Fibroblast of lung (primary cell): ENCODE measurements at regions not wholly inside any gene's neighbourhood (a gene's known extent, or its start where the extent isn't known, plus 50 kb on each side); places are given as distances from the start of the nearest gene placed in this dataset.

Experiments used
- DNase-seq, 2 donors: peaks; one replicate each; pipeline versions ENCODE4 v3.0.0 to v3.0.0-alpha.2; 2010; ENCODE audit warnings: low read depth in 2 of 2
- H2AFZ ChIP-seq: 2 replicates; pipeline ENCODE4 v1.5.1; 2012; ENCODE audit warnings: low read length, control low read depth, inconsistent platforms
- H3K27ac ChIP-seq: 2 replicates; pipeline ENCODE4 v1.5.1; 2011; ENCODE audit warnings: low read length, control low read depth; ENCODE audit not compliant: insufficient read depth
- H3K27me3 ChIP-seq: 2 replicates; pipeline ENCODE4 v1.5.1; 2011; ENCODE audit warnings: mild to moderate bottlenecking, low read length; ENCODE audit not compliant: control insufficient read depth, insufficient read depth
- H3K36me3 ChIP-seq: 2 replicates; pipeline ENCODE4 v1.5.1; 2011; ENCODE audit warnings: low read length; ENCODE audit not compliant: control insufficient read depth, insufficient read depth
- H3K4me1 ChIP-seq: 2 replicates; pipeline ENCODE4 v1.5.1; 2011; ENCODE audit warnings: low read length; ENCODE audit not compliant: control insufficient read depth, insufficient read depth; ENCODE audit errors: extremely low read depth
- H3K4me2 ChIP-seq: 2 replicates; pipeline ENCODE4 v1.5.1; 2011; ENCODE audit warnings: low read length, control low read depth; ENCODE audit not compliant: insufficient read depth; ENCODE audit errors: extremely low read depth
- H3K4me3 ChIP-seq, 4 experiments: fragments of 200-600 bp in 1 of 4; sonication (generic) in 1 of 4; replicated peaks in 1 of 4; 2 replicates each; pipeline ENCODE4 v1.5.1; 2011 to 2016; ENCODE audit warnings: low read length in 4 of 4, low read depth in 3 of 4, mild to moderate bottlenecking in 3 of 4, control low read depth in 2 of 4, inconsistent platforms in 1 of 4, mixed read lengths in 1 of 4; ENCODE audit not compliant: insufficient read depth in 1 of 4; ENCODE audit errors: control extremely low read depth in 1 of 4
- H3K79me2 ChIP-seq: 2 replicates; pipeline ENCODE4 v1.5.1; 2012; ENCODE audit warnings: mild to moderate bottlenecking, low read length, inconsistent platforms; ENCODE audit not compliant: control insufficient read depth, insufficient read depth
- H3K9ac ChIP-seq: 2 replicates; pipeline ENCODE4 v1.5.1; 2011; ENCODE audit warnings: mild to moderate bottlenecking, low read length, control low read depth; ENCODE audit not compliant: insufficient read depth
- H3K9me3 ChIP-seq: 2 replicates; pipeline ENCODE4 v1.5.1; 2012; ENCODE audit warnings: low read depth, low read length; ENCODE audit not compliant: control insufficient read depth, insufficient read depth
- H4K20me1 ChIP-seq: 2 replicates; pipeline ENCODE4 v1.5.1; 2011; ENCODE audit warnings: low read length; ENCODE audit not compliant: control insufficient read depth, insufficient read depth; ENCODE audit errors: extremely low read depth
- EZH2 ChIP-seq: IDR thresholded peaks from 2 replicates; pipeline ENCODE4 v1.5.1; 2012; ENCODE audit warnings: low read length, control low read depth, mild to moderate bottlenecking; ENCODE audit errors: missing control alignments
- TF ChIP-seq, protein P1 (sequence below), 2 donors: IDR thresholded peaks in 1 of 2; conservative IDR thresholded peaks in 1 of 2; 1 replicate in 1 of 2; 2 replicates in 1 of 2; pipeline ENCODE4 v1.5.1; 2011 to 2012; ENCODE audit warnings: low read length in 2 of 2, control low read depth in 1 of 2, inconsistent platforms in 1 of 2, low read depth in 1 of 2, mild to moderate bottlenecking in 1 of 2

DNA sequence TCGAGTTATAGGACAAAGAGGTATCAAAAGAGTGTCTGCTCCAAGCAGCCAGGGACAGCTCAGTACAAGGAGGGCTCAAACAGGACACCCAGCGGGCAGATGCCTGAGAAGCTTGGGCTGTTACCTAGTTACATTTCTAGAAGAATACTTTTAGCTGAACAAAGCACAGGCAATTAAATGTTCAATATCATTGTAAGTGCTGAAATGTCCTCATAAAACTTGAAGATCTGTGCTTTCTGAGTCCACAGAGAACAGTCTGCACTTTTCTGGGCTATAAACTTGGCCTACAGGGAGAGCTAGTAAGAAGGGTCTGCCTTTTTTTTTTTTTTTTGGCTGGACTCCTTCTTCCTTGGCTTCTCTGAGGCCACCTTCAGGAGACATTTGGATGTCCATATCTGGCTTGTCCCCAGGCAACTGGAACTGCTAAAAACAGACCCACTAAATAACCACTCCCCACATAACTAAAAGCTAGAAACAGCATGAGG, 123.2 kb downstream of the SLC16A9 start:
- Histone ChIP-seq H3K4me3 (no peak overlapping the region), H3K9ac (no peak overlapping the region), H3K27ac (no peak overlapping the region), H3K9me3 (no peaks in the 10 kb centered on the region), H2AFZ (no peak overlapping the region), H3K4me1 (no peaks in the 10 kb centered on the region), H3K79me2 (no peaks in the 10 kb centered on the region), H3K36me3 (no peaks in the 10 kb centered on the region), H3K27me3 (no peaks in the 10 kb centered on the region), H4K20me1 (no peaks in the 10 kb centered on the region), H3K4me2 (no peak overlapping the region)
- TF ChIP-seq, protein P1, sequence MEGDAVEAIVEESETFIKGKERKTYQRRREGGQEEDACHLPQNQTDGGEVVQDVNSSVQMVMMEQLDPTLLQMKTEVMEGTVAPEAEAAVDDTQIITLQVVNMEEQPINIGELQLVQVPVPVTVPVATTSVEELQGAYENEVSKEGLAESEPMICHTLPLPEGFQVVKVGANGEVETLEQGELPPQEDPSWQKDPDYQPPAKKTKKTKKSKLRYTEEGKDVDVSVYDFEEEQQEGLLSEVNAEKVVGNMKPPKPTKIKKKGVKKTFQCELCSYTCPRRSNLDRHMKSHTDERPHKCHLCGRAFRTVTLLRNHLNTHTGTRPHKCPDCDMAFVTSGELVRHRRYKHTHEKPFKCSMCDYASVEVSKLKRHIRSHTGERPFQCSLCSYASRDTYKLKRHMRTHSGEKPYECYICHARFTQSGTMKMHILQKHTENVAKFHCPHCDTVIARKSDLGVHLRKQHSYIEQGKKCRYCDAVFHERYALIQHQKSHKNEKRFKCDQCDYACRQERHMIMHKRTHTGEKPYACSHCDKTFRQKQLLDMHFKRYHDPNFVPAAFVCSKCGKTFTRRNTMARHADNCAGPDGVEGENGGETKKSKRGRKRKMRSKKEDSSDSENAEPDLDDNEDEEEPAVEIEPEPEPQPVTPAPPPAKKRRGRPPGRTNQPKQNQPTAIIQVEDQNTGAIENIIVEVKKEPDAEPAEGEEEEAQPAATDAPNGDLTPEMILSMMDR (conservative IDR thresholded peaks at IDR 0.05 in 1 of 2, IDR thresholded peaks at IDR 0.05 in 1 of 2; ENCODE audit: low read depth in 1 of 2, low read length in 2 of 2): no peak
- no peak for TF ChIP-seq EZH2
- no peak for DNase-seq

DNA sequence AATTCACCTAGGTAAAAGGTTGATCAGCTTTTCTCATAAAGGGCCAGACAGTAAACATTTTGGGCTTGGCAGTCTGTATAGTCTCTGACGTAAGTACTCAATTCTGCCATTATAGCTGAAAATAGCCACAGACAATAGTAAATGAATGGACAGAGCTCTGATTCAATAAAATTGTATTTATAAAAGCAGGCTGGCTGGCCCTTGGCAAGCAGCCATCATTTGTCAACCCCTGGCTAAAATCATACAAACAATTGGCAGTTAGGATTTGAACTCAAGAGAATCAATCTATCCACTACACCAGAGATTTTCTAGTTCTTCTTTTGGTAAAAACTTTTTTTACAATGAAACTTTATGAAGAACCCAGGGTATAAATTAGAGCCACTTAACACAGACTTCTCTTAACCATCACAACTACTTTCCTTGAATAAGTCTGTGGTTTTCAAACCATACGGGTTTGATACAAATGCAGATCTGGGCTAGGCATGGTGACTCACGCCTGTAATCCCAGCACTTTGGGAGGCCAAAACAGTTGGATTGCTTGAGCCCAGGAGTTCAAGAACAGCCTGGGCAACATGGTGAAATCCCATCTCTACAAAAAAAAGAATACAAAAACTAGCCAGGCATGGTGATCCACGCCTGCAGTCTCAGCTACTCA, 124.5 kb downstream of the SLC16A9 start:
- H4K20me1 ChIP-seq: no peaks in the 10 kb centered on the region
- no peak overlapping the region for H3K9ac ChIP-seq
- H2AFZ ChIP-seq: no peak overlapping the region
- H3K36me3 ChIP-seq: no peaks in the 10 kb centered on the region
- no peak overlapping the region for H3K4me3 ChIP-seq
- H3K4me2 ChIP-seq: no peak overlapping the region
- no peaks in the 10 kb centered on the region for H3K27me3 ChIP-seq
- no peak overlapping the region for H3K27ac ChIP-seq
- DNase-seq: peak; percentile 36 to 73
- H3K79me2 ChIP-seq: no peaks in the 10 kb centered on the region
- H3K4me1 ChIP-seq: no peaks in the 10 kb centered on the region
- TF ChIP-seq EZH2: no peak
- TF ChIP-seq, protein P1 (conservative IDR thresholded peaks at IDR 0.05 in 1 of 2, IDR thresholded peaks at IDR 0.05 in 1 of 2; ENCODE audit: low read depth in 1 of 2, low read length in 2 of 2): no peak
- H3K9me3 ChIP-seq: no peaks in the 10 kb centered on the region

DNA sequence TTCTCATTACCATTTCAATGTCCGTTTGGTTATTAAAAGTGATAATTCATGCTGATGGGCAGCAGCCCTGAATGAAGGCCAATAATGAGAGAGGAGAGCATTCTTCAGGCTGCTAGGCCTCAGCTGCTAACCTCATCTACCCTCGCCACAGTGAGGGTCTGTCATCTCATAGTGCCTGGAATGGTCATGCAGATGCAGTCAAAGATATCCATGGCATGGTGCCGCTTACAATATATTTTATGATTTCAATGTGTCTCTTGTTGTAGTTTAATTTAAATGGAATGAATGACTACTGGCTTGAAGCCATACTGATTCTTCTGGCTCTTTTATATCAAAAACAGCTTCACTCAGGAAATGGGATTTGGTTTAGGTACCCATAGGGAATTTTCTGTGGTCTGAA, 126.9 kb downstream of the SLC16A9 start:
- no peak for TF ChIP-seq EZH2
- TF ChIP-seq, protein P1 (conservative IDR thresholded peaks at IDR 0.05 in 1 of 2, IDR thresholded peaks at IDR 0.05 in 1 of 2; ENCODE audit: low read depth in 1 of 2, low read length in 2 of 2): no peak
- Histone ChIP-seq H3K9me3 (no peaks in the 10 kb centered on the region), H3K27me3 (no peaks in the 10 kb centered on the region), H3K4me2 (no peak overlapping the region), H3K4me1 (no peaks in the 10 kb centered on the region), H3K79me2 (no peaks in the 10 kb centered on the region), H3K36me3 (no peaks in the 10 kb centered on the region), H3K9ac (no peak overlapping the region), H3K4me3 (no peak overlapping the region), H4K20me1 (no peaks in the 10 kb centered on the region), H3K27ac (no peak overlapping the region), H2AFZ (no peak overlapping the region)
- no peak for DNase-seq
